ENCODE measurements at regions not wholly inside any gene's neighbourhood (a gene's known extent, or its start where the extent isn't known, plus 50 kb on each side); places are given as distances from the start of the nearest gene placed in this dataset.
A peak's percentile ranks its signal among the peaks of the same experiment; 100 is the strongest.

GRCh38 chr2:79375817-79376216 lies 137.0 kb upstream of the CTNNA2 start:
- Histone ChIP-seq H3K27ac (ENCODE audit: low read length) (no peak overlapping the region), H3K9me3 (ENCODE audit: low read length) (no peaks in the 10 kb centered on the region), H3K79me2 (ENCODE audit: low read length) (no peaks in the 10 kb centered on the region), H3K36me3 (ENCODE audit: insufficient read depth, low read length) (no peaks in the 10 kb centered on the region), H2AFZ (ENCODE audit: low read length) (no peak overlapping the region), H3K4me2 (ENCODE audit: low read depth, low read length, poor library complexity, severe bottlenecking) (no peak overlapping the region), H3K4me3 (ENCODE audit: low read length) (no peak overlapping the region), H3K4me1 (ENCODE audit: low read length) (no peaks in the 10 kb centered on the region), H4K20me1 (ENCODE audit: insufficient read depth, low read depth, low read length) (no peaks in the 10 kb centered on the region), H3K9me2 (replicated peaks; ENCODE audit: insufficient read depth, low read length) (no peaks in the 10 kb centered on the region), H3K9ac (ENCODE audit: low read length) (no peak overlapping the region), H3K27me3 (ENCODE audit: low read length) (0 out of 2 replicates have a peak, but pooled peaks cover 3% of the 10 kb centered on the region)
- no peak for DNase-seq

GRCh38 chr2:79373358-79374130 lies 139.3 kb upstream of the CTNNA2 start:
- H3K9ac ChIP-seq (ENCODE audit: low read length): no peak overlapping the region
- H4K20me1 ChIP-seq (ENCODE audit: insufficient read depth, low read depth, low read length): no peaks in the 10 kb centered on the region
- no peak overlapping the region for H3K4me3 ChIP-seq (ENCODE audit: low read length)
- DNase-seq: no peak
- no peaks in the 10 kb centered on the region for H3K9me3 ChIP-seq (ENCODE audit: low read length)
- H3K9me2 ChIP-seq (replicated peaks; ENCODE audit: insufficient read depth, low read length): no peaks in the 10 kb centered on the region
- H3K27me3 ChIP-seq (ENCODE audit: low read length): 0 out of 2 replicates have a peak, but pooled peaks cover 3% of the 10 kb centered on the region
- no peak overlapping the region for H3K4me2 ChIP-seq (ENCODE audit: low read depth, low read length, poor library complexity, severe bottlenecking)
- no peaks in the 10 kb centered on the region for H3K4me1 ChIP-seq (ENCODE audit: low read length)
- H3K27ac ChIP-seq (ENCODE audit: low read length): no peak overlapping the region
- H3K79me2 ChIP-seq (ENCODE audit: low read length): no peaks in the 10 kb centered on the region
- no peak overlapping the region for H2AFZ ChIP-seq (ENCODE audit: low read length)
- H3K36me3 ChIP-seq (ENCODE audit: insufficient read depth, low read length): no peaks in the 10 kb centered on the region

- no peaks in the 10 kb centered on the region for H3K36me3 ChIP-seq (ENCODE audit: insufficient read depth, low read length)
- no peak overlapping the region for H3K4me2 ChIP-seq (ENCODE audit: low read depth, low read length, poor library complexity, severe bottlenecking)
- no peaks in the 10 kb centered on the region for H4K20me1 ChIP-seq (ENCODE audit: insufficient read depth, low read depth, low read length)
- DNase-seq: no peak
- H3K4me1 ChIP-seq (ENCODE audit: low read length): no peaks in the 10 kb centered on the region
- no peak overlapping the region for H3K27ac ChIP-seq (ENCODE audit: low read length)
- H2AFZ ChIP-seq (ENCODE audit: low read length): no peak overlapping the region
- H3K9me3 ChIP-seq (ENCODE audit: low read length): no peaks in the 10 kb centered on the region
- H3K9ac ChIP-seq (ENCODE audit: low read length): no peak overlapping the region
- H3K79me2 ChIP-seq (ENCODE audit: low read length): no peaks in the 10 kb centered on the region
- H3K27me3 ChIP-seq (ENCODE audit: low read length): 0 out of 2 replicates have a peak, but pooled peaks cover 3% of the 10 kb centered on the region
- no peak overlapping the region for H3K4me3 ChIP-seq (ENCODE audit: low read length)
- no peaks in the 10 kb centered on the region for H3K9me2 ChIP-seq (replicated peaks; ENCODE audit: insufficient read depth, low read length)
Observed at GRCh38 chr2:79370976-79371538, 141.8 kb upstream of the CTNNA2 start.

- Histone ChIP-seq H3K4me1 (ENCODE audit: low read length) (no peaks in the 10 kb centered on the region), H2AFZ (ENCODE audit: low read length) (no peak overlapping the region), H3K4me3 (ENCODE audit: low read length) (no peak overlapping the region)
Observed at GRCh38 chr2:79369127-79369526, 143.7 kb upstream of the CTNNA2 start.

GRCh38 chr2:79368116-79368630 lies 144.7 kb upstream of the CTNNA2 start:
- Histone ChIP-seq H2AFZ (ENCODE audit: low read length) (no peak overlapping the region), H3K27me3 (ENCODE audit: low read length) (0 out of 2 replicates have a peak, but pooled peaks cover 3% of the 10 kb centered on the region), H3K9me3 (ENCODE audit: low read length) (no peaks in the 10 kb centered on the region), H3K9ac (ENCODE audit: low read length) (no peak overlapping the region), H3K27ac (ENCODE audit: low read length) (no peak overlapping the region), H3K4me1 (ENCODE audit: low read length) (no peaks in the 10 kb centered on the region), H3K79me2 (ENCODE audit: low read length) (no peaks in the 10 kb centered on the region), H3K4me3 (ENCODE audit: low read length) (no peak overlapping the region), H3K9me2 (replicated peaks; ENCODE audit: insufficient read depth, low read length) (no peaks in the 10 kb centered on the region), H4K20me1 (ENCODE audit: insufficient read depth, low read depth, low read length) (no peaks in the 10 kb centered on the region), H3K4me2 (ENCODE audit: low read depth, low read length, poor library complexity, severe bottlenecking) (no peak overlapping the region), H3K36me3 (ENCODE audit: insufficient read depth, low read length) (no peaks in the 10 kb centered on the region)
- DNase-seq: no peak

More at GRCh38 chr2:79369127-79369526, 143.7 kb upstream of the CTNNA2 start:
- Histone ChIP-seq H3K4me2 (ENCODE audit: low read depth, low read length, poor library complexity, severe bottlenecking) (no peak overlapping the region), H3K36me3 (ENCODE audit: insufficient read depth, low read length) (no peaks in the 10 kb centered on the region), H3K9me3 (ENCODE audit: low read length) (no peaks in the 10 kb centered on the region), H3K9me2 (replicated peaks; ENCODE audit: insufficient read depth, low read length) (no peaks in the 10 kb centered on the region), H4K20me1 (ENCODE audit: insufficient read depth, low read depth, low read length) (no peaks in the 10 kb centered on the region), H3K27me3 (ENCODE audit: low read length) (0 out of 2 replicates have a peak, but pooled peaks cover 3% of the 10 kb centered on the region), H3K27ac (ENCODE audit: low read length) (no peak overlapping the region), H3K79me2 (ENCODE audit: low read length) (no peaks in the 10 kb centered on the region), H3K9ac (ENCODE audit: low read length) (no peak overlapping the region)
- no peak for DNase-seq

- DNase-seq: no peak
Observed at GRCh38 chr2:79359419-79359818, 153.4 kb upstream of the CTNNA2 start.

GRCh38 chr2:79355569-79355968 lies 157.3 kb upstream of the CTNNA2 start:
- no peak overlapping the region for H3K4me2 ChIP-seq (ENCODE audit: low read depth, low read length, poor library complexity, severe bottlenecking)
- no peak overlapping the region for H2AFZ ChIP-seq (ENCODE audit: low read length)
- DNase-seq: no peak
- no peak overlapping the region for H3K9ac ChIP-seq (ENCODE audit: low read length)
- H3K27ac ChIP-seq (ENCODE audit: low read length): no peak overlapping the region
- no peak overlapping the region for H3K4me3 ChIP-seq (ENCODE audit: low read length)
- peaks cover 4% of the 10 kb centered on the region; the same call in 1 of the 2 replicates for H3K9me3 ChIP-seq (ENCODE audit: low read length)
- H3K79me2 ChIP-seq (ENCODE audit: low read length): no peaks in the 10 kb centered on the region
- H3K9me2 ChIP-seq (replicated peaks; ENCODE audit: insufficient read depth, low read length): no peaks in the 10 kb centered on the region
- no peaks in the 10 kb centered on the region for H3K4me1 ChIP-seq (ENCODE audit: low read length)
- no peaks in the 10 kb centered on the region for H4K20me1 ChIP-seq (ENCODE audit: insufficient read depth, low read depth, low read length)
- H3K36me3 ChIP-seq (ENCODE audit: insufficient read depth, low read length): no peaks in the 10 kb centered on the region
- H3K27me3 ChIP-seq (ENCODE audit: low read length): no peaks in the 10 kb centered on the region

More at GRCh38 chr2:79359419-79359818, 153.4 kb upstream of the CTNNA2 start:
- Histone ChIP-seq H3K4me2 (ENCODE audit: low read depth, low read length, poor library complexity, severe bottlenecking) (no peak overlapping the region), H3K79me2 (ENCODE audit: low read length) (no peaks in the 10 kb centered on the region), H4K20me1 (ENCODE audit: insufficient read depth, low read depth, low read length) (no peaks in the 10 kb centered on the region), H3K36me3 (ENCODE audit: insufficient read depth, low read length) (no peaks in the 10 kb centered on the region), H3K27ac (ENCODE audit: low read length) (no peak overlapping the region), H2AFZ (ENCODE audit: low read length) (no peak overlapping the region), H3K9ac (ENCODE audit: low read length) (no peak overlapping the region), H3K4me3 (ENCODE audit: low read length) (no peak overlapping the region), H3K9me2 (replicated peaks; ENCODE audit: insufficient read depth, low read length) (no peaks in the 10 kb centered on the region), H3K9me3 (ENCODE audit: low read length) (no peaks in the 10 kb centered on the region), H3K27me3 (ENCODE audit: low read length) (no peaks in the 10 kb centered on the region), H3K4me1 (ENCODE audit: low read length) (no peaks in the 10 kb centered on the region)

- Histone ChIP-seq H2AFZ (ENCODE audit: low read length) (no peak overlapping the region), H3K9me2 (replicated peaks; ENCODE audit: insufficient read depth, low read length) (no peaks in the 10 kb centered on the region), H3K27ac (ENCODE audit: low read length) (no peak overlapping the region), H3K9me3 (ENCODE audit: low read length) (no peaks in the 10 kb centered on the region), H3K36me3 (ENCODE audit: insufficient read depth, low read length) (no peaks in the 10 kb centered on the region), H4K20me1 (ENCODE audit: insufficient read depth, low read depth, low read length) (no peaks in the 10 kb centered on the region), H3K27me3 (ENCODE audit: low read length) (no peaks in the 10 kb centered on the region), H3K4me3 (ENCODE audit: low read length) (no peak overlapping the region), H3K4me1 (ENCODE audit: low read length) (no peaks in the 10 kb centered on the region), H3K79me2 (ENCODE audit: low read length) (no peaks in the 10 kb centered on the region), H3K4me2 (ENCODE audit: low read depth, low read length, poor library complexity, severe bottlenecking) (no peak overlapping the region), H3K9ac (ENCODE audit: low read length) (no peak overlapping the region)
- DNase-seq: peak; percentile 50
Observed at GRCh38 chr2:79327460-79327859, 167.9 kb upstream of the REG3A start.

Data from Karpas-422 (cell line).